DOHH2 (cell line): ENCODE measurements at regions not wholly inside any gene's neighbourhood (a gene's known extent, or its start where the extent isn't known, plus 50 kb on each side); places are given as distances from the start of the nearest gene placed in this dataset.

Experiments used
- H3F3A ChIP-seq: fragments of 200-600 bp; sonication (generic), shearing (Covaris generic); 2 replicates; pipeline ENCODE4 v1.6.0; 2016; ENCODE audit warnings: antibody characterized with exemption, mild to moderate bottlenecking; ENCODE audit not compliant: control insufficient read depth, insufficient read depth
- H3K27ac ChIP-seq: fragments of 200-600 bp; sonication (generic); 2 replicates; pipeline ENCODE4 v1.5.1; 2014; ENCODE audit warnings: low read depth, mild to moderate bottlenecking, low read length, moderate library complexity
- H3K27me3 ChIP-seq: fragments of 200-600 bp; sonication (generic); 2 replicates; pipeline ENCODE4 v1.6.1; 2014; ENCODE audit warnings: mild to moderate bottlenecking, low read length, mixed read lengths; ENCODE audit not compliant: control insufficient read depth
- H3K36me3 ChIP-seq: fragments of 200-600 bp; sonication (generic); 2 replicates; pipeline ENCODE4 v1.6.1; 2014; ENCODE audit warnings: mild to moderate bottlenecking, low read length, moderate library complexity, mixed read lengths; ENCODE audit not compliant: control insufficient read depth
- H3K4me1 ChIP-seq: fragments of 200-600 bp; sonication (generic); 2 replicates; pipeline ENCODE4 v1.6.1; 2014; ENCODE audit warnings: mild to moderate bottlenecking, low read length, mixed read lengths; ENCODE audit not compliant: control insufficient read depth
- H3K4me2 ChIP-seq: fragments of 200-600 bp; sonication (generic); 2 replicates; pipeline ENCODE4 v1.6.0; 2014; ENCODE audit warnings: mild to moderate bottlenecking, low read length, moderate library complexity
- H3K4me3 ChIP-seq: fragments of 200-600 bp; sonication (generic); 2 replicates; pipeline ENCODE4 v1.5.1; 2014; ENCODE audit warnings: mild to moderate bottlenecking, low read length, mixed read lengths
- H3K79me2 ChIP-seq: fragments of 200-600 bp; sonication (generic); 2 replicates; pipeline ENCODE4 v1.6.1; 2014; ENCODE audit warnings: mild to moderate bottlenecking, low read length, mixed read lengths; ENCODE audit not compliant: control insufficient read depth
- H3K9me2 ChIP-seq: fragments of 200-600 bp; sonication (generic); replicated peaks from 2 replicates; pipeline ENCODE4 v1.6.1; 2014; ENCODE audit warnings: mild to moderate bottlenecking, low read length, mixed read lengths; ENCODE audit not compliant: control insufficient read depth
- H3K9me3 ChIP-seq: fragments of 200-600 bp; sonication (generic); 2 replicates; pipeline ENCODE4 v1.6.1; 2014; ENCODE audit warnings: antibody characterized with exemption, low read length, mixed read lengths; ENCODE audit not compliant: control insufficient read depth, insufficient read depth
- H4K20me1 ChIP-seq: fragments of 200-600 bp; sonication (generic); 2 replicates; pipeline ENCODE4 v1.6.0; 2014; ENCODE audit warnings: low read depth, mild to moderate bottlenecking, antibody characterized with exemption, low read length, moderate library complexity; ENCODE audit not compliant: control insufficient read depth, insufficient read depth
- CTCF ChIP-seq: fragments of 200-600 bp; sonication (generic); IDR thresholded peaks from one replicate; pipeline ENCODE4 v1.5.1; 2014; ENCODE audit warnings: antibody characterized with exemption, mild to moderate bottlenecking, low read depth, low read length; ENCODE audit not compliant: poor library complexity, severe bottlenecking
- EZH2phosphoT487 ChIP-seq: fragments of 200-600 bp; sonication (generic); IDR thresholded peaks from 2 replicates; pipeline ENCODE4 v1.6.1; 2017; ENCODE audit warnings: borderline replicate concordance, mild to moderate bottlenecking, antibody characterized with exemption, low read length, moderate library complexity, mixed read lengths

GRCh38 chr11:26227883-26228502 is 103.9 kb upstream of the ANO3 start:
- Histone ChIP-seq H4K20me1 (no peaks in the 10 kb centered on the region), H3K79me2 (no peaks in the 10 kb centered on the region), H3F3A (no peaks in the 10 kb centered on the region), H3K4me3 (no peak overlapping the region), H3K36me3 (no peaks in the 10 kb centered on the region), H3K27ac (no peak overlapping the region), H3K9me3 (no peaks in the 10 kb centered on the region), H3K27me3 (no peaks in the 10 kb centered on the region), H3K9me2 (no peaks in the 10 kb centered on the region), H3K4me1 (peaks cover 20% of the 10 kb centered on the region), H3K4me2 (no peak overlapping the region)
- TF ChIP-seq CTCF: no peak
- no peak for TF ChIP-seq EZH2phosphoT487

- TF ChIP-seq CTCF (no peak), EZH2phosphoT487 (no peak)
Observed at GRCh38 chr11:26228778-26229177, 103.2 kb upstream of the ANO3 start.

GRCh38 chr11:26229257-26229656 is 102.7 kb upstream of the ANO3 start:
- H3K4me2 ChIP-seq: no peak overlapping the region
- no peaks in the 10 kb centered on the region for H3K79me2 ChIP-seq
- H3K36me3 ChIP-seq: no peaks in the 10 kb centered on the region
- no peaks in the 10 kb centered on the region for H3K9me2 ChIP-seq
- no peaks in the 10 kb centered on the region for H4K20me1 ChIP-seq
- no peaks in the 10 kb centered on the region for H3K27me3 ChIP-seq
- no peaks in the 10 kb centered on the region for H3F3A ChIP-seq
- H3K27ac ChIP-seq: no peak overlapping the region
- H3K9me3 ChIP-seq: no peaks in the 10 kb centered on the region
- peaks cover 20% of the 10 kb centered on the region for H3K4me1 ChIP-seq
- TF ChIP-seq EZH2phosphoT487 (no peak), CTCF (no peak)
- no peak overlapping the region for H3K4me3 ChIP-seq

More at GRCh38 chr11:26228778-26229177, 103.2 kb upstream of the ANO3 start:
- Histone ChIP-seq H3K36me3 (no peaks in the 10 kb centered on the region), H3K9me2 (no peaks in the 10 kb centered on the region), H3K27me3 (no peaks in the 10 kb centered on the region), H4K20me1 (no peaks in the 10 kb centered on the region), H3K9me3 (no peaks in the 10 kb centered on the region), H3K79me2 (no peaks in the 10 kb centered on the region), H3K4me3 (no peak overlapping the region), H3K27ac (no peak overlapping the region), H3F3A (no peaks in the 10 kb centered on the region), H3K4me1 (peaks cover 20% of the 10 kb centered on the region), H3K4me2 (no peak overlapping the region)
